Cardiac fibroblast (primary cell): ENCODE measurements at regions not wholly inside any gene's neighbourhood (a gene's known extent, or its start where the extent isn't known, plus 50 kb on each side); places are given as distances from the start of the nearest gene placed in this dataset.
A peak's percentile ranks its signal among the peaks of the same experiment; 100 is the strongest.
"Not testable (repeated sequence)": the region's sequence is repeated elsewhere in the genome, so short reads cannot be mapped to it uniquely, and the experiment has no call there.

Experiments used
- DNase-seq, 2 donors: peaks; one replicate each; pipeline versions ENCODE4 v3.0.0 to v3.0.0-alpha.2; 2010; ENCODE audit warnings: low read depth in 2 of 2
- H3K4me3 ChIP-seq, 2 donors: replicated peaks in 1 of 2; 1 replicate in 1 of 2; 2 replicates in 1 of 2; pipeline ENCODE4 v1.5.1; 2011; ENCODE audit warnings: low read depth in 2 of 2, low read length in 2 of 2, mild to moderate bottlenecking in 2 of 2, moderate library complexity in 1 of 2
- TF ChIP-seq, protein P1 (sequence below): IDR thresholded peaks from one replicate; pipeline ENCODE4 v1.5.1; 2011; ENCODE audit warnings: low read depth, mild to moderate bottlenecking, low read length, inconsistent platforms

- no peak overlapping the region for H3K4me3 ChIP-seq
- TF ChIP-seq, protein P1, sequence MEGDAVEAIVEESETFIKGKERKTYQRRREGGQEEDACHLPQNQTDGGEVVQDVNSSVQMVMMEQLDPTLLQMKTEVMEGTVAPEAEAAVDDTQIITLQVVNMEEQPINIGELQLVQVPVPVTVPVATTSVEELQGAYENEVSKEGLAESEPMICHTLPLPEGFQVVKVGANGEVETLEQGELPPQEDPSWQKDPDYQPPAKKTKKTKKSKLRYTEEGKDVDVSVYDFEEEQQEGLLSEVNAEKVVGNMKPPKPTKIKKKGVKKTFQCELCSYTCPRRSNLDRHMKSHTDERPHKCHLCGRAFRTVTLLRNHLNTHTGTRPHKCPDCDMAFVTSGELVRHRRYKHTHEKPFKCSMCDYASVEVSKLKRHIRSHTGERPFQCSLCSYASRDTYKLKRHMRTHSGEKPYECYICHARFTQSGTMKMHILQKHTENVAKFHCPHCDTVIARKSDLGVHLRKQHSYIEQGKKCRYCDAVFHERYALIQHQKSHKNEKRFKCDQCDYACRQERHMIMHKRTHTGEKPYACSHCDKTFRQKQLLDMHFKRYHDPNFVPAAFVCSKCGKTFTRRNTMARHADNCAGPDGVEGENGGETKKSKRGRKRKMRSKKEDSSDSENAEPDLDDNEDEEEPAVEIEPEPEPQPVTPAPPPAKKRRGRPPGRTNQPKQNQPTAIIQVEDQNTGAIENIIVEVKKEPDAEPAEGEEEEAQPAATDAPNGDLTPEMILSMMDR = no peak
- no peak for DNase-seq
Observed at GRCh38 chr11:81548123-81548522, 1185.5 kb downstream of the FAM181B start.

- not testable (repeated sequence) for H3K4me3 ChIP-seq, DNase-seq
Observed at GRCh38 chr11:81539806-81540205, 1193.9 kb downstream of the FAM181B start.

DNA sequence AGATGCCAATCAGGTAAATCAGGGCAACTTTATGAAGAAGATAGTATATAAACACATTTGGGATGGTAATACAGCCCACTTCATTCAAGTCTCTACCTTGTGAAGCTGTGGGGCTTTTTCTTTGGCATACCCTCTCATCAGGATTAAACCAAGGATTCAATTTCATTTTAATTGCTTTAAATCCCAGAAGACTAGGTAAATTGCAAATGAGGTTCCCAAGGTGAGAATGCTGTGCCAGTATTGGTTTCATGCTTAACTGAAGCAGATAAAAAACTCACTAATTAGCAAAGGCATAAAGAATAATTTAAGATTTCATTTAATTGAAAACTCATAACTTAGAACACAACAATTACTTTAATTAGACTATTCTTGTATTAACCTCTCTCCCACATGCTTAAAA is 1218.1 kb downstream of the FAM181B start:
- TF ChIP-seq, protein P1 = no peak
- no peak for DNase-seq
- no peak overlapping the region for H3K4me3 ChIP-seq

- no peak overlapping the region for H3K4me3 ChIP-seq
- TF ChIP-seq, protein P1 = peak; percentile 32
- peak; percentile 14 to 38 for DNase-seq
Observed at GRCh38 chr11:81497202-81497804, 1236.4 kb downstream of the FAM181B start.

DNA sequence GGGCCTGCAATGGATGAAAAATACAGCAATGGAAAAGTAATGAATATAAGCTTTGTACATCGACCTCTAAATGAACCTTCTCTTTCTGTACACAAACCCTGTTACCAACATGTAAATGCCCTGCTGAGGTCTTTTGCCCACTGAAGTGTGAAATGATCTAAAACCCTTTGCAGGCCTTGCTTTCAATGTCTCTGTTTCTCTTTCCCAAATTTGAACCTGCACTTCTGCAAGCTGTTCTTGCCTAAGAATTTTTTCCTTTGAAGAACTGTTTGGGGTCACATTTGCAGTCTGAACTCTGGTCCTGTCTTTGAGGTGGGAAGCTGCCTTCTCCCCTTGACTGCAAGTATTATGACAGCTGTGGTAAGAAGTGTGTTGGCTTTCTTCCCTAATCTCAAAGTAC is 1237.1 kb downstream of the FAM181B start:
- TF ChIP-seq, protein P1 = no peak
- H3K4me3 ChIP-seq = no peak overlapping the region
- DNase-seq = no peak

DNA sequence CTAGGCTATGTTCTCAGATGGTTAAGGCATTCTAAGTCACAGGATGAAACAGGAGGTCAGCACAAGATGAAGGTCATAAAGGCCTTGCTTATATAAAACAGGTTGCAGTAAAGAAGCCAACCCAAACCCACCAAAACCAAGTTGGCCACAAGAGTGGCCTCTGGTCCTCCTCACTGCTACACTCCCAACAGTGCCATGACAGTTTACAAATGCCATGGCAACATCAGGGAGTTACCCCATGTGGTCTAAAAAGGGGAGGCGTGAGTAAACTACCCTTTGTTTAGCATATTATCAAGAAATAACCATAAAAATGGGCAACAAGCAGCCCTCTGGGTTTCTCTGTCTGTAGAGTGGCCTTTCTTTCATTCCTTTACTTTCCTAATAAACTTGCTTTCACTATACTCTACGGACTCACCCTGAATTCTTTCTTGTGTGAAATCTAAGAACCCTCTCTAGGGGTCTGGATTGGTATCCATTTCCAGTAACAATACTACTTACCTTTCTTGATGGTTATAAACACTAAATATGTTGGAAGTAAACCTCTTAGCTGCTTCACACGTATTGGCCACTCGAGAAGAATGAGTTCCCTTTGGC is 1237.9 kb downstream of the FAM181B start:
- TF ChIP-seq, protein P1 = no peak
- no peak for DNase-seq
- H3K4me3 ChIP-seq = no peak overlapping the region

GRCh38 chr11:81494431-81494830 is 1239.2 kb downstream of the FAM181B start:
- TF ChIP-seq, protein P1 = no peak
- no peak for DNase-seq
- H3K4me3 ChIP-seq = no peak overlapping the region
